ENCODE measurements at regions not wholly inside any gene's neighbourhood (a gene's known extent, or its start where the extent isn't known, plus 50 kb on each side); places are given as distances from the start of the nearest gene placed in this dataset.

DNA sequence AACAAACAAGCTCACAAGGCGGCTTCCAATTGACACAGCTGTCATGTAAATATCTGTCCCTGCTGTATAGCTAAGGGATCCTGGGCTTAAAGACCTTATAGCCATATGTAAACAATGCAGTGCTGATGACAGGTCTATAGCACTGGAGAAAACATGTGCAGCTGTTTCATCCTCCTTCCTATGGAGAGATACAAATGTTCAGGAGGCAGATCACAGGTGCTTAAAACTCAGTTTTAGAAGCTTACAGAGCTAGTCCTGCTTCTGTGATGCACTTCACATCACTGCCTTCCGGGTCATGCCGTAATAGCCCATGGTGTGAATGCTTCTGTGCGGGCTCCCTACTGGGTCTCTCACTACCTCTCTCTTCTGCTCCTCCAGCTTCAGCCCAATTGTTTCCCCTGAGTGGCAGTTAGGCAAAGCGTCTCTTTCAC, 262.4 kb upstream of the CHST9 start:
- DNase-seq = no peak

DNA sequence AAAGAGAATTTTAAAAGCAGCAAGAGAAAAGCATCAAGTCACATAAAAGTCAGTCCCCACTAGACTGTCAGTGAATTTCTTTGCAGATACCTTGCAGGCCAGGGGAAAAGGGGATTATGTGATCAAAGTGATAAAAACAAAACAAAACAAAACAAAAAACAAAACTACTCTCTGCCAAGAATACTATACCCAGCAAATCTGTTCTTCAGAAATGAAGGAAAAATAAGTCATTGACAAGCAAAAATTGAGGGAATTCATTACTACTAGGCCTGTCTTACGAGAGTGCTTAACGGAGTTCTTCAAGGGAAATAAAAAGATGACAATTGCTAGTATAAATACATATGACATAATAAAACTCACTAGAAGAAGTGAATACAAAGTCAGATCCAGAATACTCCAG, 245.5 kb upstream of the CHST9 start:
- DNase-seq = no peak

DNA sequence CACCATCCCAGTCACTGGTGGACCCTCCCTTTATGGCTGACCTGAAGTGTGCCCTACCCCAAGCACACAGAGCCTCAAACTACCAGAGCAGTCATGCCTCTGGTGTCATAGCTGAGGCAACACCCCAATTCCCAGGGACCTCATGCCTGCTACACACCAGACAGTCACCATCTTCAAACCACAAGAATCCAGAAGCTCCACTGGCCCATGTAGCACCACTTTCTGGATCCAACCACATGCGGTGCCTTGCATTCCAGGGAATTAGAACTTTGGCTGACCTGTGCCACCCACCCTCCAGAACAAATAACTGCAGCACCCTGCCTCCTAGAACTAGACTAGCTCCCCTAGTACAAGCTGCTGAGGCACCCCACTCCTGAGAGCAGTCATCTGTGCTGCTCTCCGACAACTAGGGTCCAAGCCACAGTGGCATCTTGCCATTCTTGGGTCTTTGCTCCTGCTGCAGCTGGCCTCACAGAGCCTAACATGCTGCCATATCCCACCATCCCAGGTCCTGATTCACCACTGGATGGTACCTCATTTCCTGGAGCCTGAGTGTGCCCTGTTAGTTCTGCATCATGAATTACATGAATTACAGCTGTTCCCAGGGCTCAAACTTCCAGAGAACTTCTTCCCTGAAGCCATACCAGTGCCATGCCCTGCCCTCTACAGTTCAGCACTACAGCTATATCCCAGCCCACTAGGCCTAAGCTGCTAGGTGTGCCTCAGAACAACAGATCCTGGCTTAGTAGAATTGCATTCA, 243.8 kb upstream of the CHST9 start:
- DNase-seq = no peak

DNA sequence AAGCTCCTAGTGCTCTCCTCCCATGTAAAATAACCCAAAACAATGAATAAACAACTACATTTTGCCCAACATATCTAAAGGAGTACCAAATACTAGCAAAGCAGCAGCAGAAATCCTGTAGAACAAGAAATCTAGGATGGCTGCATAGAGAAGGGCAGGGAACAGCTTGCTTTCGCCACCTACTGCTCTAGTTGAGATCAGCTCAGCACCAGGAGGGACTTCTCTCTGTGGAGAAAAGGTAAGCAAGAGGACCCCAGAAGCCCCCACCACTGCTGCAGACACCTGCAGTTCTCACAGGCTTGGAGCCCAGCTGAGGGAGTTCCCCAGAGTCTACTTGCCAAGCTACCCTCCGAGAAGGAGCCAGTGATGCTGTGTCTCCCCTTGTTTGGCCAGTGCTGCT, 243.0 kb upstream of the CHST9 start:
- no peak for DNase-seq

DNA sequence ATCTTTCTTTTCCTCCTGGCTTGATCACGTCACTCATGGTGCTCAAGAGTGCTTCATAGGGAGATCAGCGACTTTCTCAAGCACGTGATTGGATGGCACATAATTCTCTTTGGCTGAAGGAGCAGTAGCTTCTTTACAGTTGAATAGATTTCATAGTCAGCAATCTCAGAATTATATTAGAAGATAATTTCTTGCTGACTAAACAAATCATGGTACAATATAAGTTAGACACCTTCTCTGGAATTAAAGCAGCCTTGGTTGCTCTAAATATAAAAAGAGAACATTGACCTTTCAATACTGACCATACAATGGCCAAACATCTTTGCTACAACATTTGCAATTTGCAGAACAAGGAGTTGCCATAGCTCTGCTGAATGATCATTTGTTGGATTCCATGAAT, 238.5 kb upstream of the CHST9 start:
- DNase-seq = no peak

DNA sequence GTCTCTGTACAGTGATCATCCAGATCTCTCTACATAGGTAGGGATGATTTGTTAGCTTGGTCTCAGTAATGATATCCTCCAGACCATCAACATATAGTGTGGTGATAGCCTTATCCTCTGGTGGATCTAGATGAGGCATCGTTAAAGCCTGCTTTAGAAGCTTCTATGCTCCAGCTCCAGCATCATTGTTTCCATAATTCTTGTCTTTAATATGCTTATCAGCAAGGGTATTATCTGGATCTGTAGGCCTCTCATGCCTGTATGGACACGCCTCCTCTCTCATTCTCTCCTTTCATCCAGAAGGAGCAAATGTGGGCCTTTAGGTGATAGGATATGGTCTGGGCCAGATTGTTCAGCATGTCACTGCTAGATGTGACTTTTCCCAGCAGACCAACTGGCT, 234.5 kb upstream of the CHST9 start:
- DNase-seq = no peak

DNA sequence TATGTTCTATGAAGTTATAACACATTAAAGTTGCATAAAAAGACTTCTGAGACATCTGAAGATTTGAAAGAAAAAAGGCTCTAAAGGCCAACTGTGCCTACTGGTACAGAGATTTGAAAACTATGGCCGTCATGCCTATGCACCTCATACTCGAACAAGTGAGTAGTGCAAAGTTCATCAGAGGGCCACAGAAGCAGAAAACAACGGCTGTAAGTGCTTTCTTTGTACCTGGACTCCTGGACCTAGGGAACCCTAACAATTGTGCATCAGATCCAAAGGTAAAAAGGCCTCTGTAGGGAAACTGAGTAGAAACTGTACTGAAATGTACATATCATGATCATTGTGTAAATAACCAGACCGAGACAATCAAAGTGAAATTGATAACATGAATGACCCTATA, 230.4 kb upstream of the CHST9 start:
- no peak for DNase-seq

DNA sequence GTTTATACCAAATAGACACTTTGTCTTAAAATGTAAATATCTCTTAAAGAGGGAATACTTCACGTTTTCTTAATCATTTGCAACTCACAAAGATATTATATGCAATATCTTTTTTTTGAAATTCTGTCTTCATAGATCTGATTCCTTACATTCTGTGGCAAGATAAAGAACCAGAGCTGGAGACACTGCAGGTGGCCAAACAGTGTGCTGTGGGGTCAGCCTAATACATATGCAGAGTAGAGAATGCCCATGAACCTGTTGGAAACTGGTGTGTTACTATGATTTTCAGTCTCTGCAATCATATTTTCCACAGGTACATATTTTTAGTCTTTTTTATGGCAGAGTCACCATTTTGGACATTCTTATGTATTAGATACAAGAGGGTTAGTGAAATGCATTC, 229.6 kb upstream of the CHST9 start:
- no peak for DNase-seq

DNA sequence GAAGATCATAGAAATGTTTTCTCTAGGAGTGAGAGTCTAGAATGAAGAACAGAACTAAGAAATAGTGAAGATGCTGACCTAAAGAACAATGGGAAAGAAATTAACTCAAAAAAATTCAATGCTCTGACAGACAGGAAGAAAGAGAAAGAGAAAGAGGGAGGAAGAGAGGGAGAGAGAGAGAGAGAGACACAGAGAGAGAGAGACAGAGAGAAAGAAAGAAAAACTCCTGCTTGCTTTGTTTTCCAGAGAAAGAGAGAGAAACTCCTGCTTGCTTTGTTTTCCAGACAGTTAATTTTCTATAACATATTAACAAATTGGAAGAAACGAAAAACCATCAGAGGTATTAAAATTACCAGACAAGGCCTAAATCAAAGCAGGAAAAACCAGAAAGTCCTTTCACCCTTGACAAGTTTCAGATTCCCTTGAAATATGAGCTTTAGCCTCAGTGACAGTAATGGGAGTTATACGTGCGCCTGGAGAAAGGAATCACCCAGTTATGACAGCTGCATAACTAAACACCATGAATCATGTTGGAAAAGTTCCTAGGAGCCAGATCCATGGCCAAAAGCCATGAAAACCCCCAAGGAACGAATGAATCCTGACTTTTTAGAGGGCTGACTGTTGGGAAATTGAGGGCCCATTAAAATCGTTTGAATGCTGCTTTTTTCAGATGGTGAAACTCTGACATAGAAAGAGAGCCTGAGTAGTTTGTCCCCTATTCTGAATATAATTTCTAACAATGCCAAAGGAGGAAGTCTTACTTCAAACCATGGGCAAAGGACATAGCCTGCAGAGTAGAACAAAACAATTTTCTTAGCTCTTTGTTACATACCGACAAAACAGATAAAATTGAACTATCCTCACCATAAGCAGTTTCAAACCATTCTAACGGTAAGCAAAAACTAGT, 228.6 kb upstream of the CHST9 start:
- peak; percentile 96 for DNase-seq

DNA sequence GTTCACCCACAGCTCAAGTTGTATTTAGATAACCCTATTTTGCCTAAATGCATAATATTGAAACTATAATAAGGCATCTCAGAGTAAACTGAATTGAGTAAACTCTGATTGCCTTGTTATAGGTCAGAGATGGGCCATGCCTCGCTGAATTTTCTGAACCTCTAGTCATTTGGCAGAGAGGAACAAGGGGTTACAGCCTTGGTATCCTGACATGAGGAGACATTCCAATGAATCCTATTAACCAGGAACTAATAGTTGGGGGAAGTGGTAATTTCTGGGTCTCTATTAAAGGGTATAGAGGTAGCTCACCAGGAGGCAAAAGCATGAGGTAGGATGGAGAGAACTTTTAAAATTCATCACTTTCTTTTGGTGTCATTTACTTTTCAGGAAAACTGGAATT, 227.4 kb upstream of the CHST9 start:
- DNase-seq = peak; percentile 22

DNA sequence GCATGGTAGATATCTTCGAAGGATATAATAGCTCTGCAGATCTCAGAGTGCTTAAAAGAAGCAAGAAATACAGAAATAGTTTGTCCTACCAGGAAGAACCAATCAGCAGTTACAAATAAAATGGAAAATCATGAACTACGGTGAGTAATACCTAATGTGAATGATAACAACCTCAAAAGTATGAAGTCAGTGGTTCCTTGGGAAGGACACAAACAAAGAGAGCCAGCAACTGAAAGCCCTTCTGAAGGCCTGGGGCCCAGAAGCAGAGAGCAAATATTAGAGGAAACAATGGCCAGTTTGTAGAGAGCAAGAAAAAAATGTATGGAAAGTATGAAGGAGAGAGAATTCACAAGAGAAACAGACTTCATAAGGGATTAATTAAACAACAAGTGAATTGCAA, 226.8 kb upstream of the CHST9 start:
- DNase-seq = peak; percentile 46

DNA sequence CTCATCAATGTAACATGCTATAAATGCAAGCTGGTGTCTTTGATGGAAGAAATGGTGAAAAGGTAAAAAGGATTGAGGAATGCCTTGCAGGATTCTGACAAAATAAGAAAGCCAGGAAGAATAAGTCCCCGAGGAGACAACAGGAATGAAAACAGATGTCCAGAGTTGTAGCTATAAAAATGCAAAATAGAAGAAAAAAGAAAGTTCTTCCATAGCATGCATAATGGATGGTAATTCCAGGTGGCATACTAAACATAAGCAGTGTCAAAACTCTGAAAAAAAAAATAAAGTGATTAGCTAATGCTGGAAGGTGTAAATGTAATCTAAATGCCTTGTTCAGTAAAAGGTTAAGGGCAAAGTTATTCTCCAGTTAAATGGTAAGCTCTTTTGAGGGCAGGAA, 225.9 kb upstream of the CHST9 start:
- DNase-seq = no peak

DNA sequence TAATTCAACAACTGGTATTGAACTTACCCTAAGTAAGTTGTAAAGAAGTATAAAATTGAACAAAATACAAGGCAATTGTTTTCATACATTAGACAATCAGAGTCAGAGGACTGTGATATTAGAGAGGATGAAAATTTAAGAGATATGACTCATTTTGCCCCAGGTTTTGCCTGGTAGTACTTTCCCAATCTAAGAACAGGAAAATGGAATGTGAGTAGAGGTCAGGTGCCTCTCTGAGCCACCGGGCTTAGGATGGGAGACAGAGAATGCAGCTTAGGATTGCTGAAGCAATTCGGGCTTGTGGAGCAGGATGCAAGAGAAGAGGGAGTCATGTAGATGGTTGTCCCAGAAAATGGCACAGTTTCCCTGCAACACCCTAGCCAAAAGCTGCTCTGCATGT, 219.7 kb upstream of the CHST9 start:
- DNase-seq = no peak

DNA sequence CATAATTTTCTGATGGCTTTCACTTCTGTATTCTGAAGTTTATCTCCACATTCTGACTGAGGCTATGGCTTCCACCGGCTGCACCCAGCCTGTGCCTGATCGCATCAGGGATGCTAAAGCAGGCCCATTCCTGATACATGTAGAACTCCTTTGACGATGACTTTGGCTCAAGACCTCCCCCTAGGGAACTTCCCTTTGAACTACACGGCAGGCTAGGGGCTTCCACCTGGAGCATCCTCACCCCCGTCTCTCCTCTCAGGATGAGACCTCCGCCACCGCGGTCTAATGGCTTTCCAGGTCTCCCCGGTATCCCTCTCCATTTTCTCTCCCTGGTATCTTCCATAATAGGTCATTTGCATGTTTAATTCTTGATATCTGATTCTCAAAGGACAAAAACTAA, 214.9 kb upstream of the CHST9 start:
- DNase-seq = no peak

DNA sequence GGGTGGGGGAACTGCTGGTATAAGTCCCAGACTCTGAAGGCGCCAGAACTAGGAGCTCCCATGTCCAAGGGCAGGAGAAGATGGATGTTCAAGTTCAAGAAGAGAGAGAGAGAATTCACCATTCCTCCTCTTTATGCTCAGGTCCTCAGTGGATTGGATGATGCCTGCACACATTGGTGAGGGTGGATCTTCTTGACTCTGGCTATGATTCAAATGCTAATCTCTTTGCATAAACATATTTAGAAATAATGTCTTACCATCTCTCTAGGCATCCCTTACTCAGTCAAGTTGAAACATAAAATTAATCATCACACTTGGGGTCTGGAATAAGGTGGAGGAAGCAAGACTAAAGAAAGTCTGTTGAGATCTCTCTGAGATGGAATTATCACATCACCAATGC, 210.6 kb upstream of the CHST9 start:
- no peak for DNase-seq

DNA sequence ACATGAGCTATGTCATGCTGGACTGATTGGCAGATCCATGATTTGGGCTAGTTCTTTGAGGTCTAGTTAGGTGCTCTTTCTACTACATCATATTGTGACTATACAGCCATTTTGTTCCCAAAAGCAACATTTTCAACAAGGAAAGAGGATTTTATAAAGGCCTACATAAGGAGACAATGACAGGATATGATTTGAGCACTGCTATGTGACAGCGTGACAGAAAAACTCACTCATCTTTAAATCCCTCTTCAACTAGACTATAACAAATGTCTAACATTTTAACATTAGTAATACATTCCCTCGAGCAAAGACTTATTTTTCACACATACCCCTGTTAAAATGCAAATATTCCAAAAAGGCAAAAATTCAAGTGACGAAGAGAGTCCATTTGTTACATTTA, 209.6 kb upstream of the CHST9 start:
- DNase-seq = no peak

DNA sequence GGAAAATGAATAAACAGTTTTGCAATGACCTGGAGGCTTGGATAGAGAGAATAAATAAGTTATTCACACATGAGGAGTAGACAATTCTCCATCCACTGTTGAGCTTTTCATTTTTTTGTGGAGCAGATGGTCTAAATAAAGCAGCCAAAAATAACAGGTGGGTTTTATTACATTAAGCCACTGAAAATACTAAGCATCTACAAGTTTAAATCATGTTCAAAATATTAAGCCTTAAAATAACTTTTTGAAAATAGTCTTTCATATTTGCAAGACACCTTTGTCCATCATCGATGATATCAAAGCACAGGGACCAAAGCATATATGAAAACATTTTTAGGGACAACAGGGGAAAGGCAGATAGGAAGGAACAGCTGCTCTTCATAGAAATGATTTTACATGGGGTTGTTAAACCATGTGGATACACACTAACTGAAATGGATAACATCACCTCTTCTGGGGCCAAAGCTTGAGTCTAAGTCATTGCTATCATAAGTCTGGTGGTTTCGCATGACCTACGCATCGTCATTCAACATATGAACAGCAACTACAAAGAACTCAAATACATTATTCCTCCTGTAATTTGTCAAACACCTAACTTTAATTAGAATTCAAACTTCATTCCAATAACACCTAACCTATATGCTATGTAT, 197.6 kb upstream of the CHST9 start:
- DNase-seq = no peak

DNA sequence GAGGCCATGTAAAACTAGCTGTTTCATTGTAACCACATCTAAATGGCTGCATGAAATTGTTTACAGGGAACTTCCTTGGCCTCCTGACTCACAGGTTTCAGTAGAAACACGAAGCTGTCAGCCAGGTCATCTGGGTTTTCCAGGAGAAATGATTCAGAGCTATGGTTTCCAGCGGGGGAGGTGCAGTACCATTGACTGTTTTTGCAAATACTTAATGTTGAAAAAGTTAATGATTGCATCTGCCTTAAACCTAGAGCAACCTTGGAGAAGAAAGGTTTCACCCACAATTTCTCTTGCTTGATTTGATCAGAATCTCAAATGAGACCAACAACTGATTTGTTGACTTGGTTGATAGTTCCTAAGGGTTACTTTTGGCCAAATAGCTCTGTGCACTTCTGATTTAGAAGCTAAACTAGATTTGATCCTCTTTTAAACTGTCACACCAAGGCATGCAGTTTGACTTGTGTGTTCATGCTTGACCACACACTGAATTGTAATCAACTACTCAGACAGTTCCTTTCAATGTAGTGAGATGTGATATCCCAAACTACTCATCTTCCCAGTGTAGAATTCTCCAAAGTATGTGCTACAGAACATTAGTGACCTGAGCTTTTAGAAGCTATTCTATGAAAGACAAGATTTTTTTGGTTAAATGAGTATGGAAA, 193.5 kb upstream of the CHST9 start:
- peak; percentile 86 for DNase-seq

DNA sequence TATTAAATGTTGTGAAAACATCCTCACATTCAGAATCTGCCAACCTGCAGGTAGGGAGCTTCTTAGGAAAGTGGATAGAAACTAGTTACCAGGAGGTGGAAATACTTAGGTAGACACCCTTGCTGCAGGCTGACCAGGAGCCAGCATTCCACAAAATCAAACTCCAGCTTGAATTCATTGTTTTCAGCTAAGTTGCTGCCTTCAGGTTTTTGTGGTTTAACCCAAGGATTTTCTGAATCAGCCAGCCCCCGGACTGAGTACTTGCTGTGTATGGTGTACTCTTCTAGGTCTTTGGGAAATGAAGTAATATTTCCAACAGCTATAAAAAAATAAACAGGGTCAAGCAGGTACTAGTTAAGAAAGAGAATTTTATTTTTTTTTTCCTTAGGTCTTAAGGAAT, 192.1 kb upstream of the CHST9 start:
- peak; percentile 75 for DNase-seq

DNA sequence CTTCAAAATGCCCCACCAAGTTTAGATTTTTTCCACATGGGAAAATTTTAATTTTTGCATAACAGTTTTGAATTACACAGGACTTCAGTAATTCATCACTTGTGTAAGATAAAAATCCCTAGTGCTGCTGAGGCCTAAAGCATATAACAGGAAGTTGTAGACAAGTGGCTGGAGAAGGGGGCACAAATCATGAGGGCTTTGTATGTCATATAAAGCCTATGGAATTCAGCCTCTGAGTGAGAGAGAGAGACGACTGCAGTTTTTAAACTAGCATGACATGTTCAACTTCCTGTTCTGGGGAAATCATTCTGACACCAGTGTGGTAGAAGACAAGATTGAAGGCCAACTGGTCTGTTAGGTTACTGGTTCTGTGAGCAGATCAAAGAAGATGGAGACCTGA, 187.3 kb upstream of the CHST9 start:
- DNase-seq = no peak

DNA sequence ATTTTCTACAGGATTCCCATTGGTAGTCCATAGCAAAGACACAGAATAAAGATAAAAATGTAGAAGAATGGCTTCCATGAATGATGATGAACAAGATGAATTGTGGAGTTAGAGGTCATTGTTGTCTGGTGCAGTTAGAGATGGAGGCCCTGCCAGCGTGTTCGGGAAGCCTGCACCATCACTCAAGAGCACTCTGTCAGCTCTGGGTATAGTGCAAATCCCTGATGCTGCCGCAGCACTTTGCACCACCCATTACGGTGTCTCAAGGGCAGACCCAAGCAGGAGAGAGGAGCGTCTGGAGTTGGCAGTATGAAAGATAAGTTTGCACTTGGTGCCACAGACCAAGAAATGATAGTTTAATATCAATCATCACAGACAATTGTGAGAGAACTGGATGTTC, 181.6 kb upstream of the CHST9 start:
- no peak for DNase-seq

DNA sequence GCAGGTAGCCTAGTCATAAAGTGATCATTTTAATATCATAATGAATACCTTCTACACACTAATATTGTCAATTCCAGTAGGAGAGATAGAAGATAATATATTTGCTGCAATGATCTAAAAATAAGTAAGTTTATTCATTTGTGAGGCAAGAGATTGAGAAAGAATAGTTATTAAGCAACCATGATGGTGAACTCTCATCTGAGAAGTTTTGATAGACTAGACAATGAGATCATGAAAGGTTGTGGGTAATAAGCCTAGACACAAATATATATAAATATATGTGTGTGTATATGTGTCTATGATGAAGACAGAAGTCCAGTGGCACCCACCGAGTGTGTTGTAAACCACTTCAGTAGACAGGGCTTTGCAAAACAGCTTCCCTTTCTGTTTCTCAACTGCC, 181.0 kb upstream of the CHST9 start:
- no peak for DNase-seq

DNA sequence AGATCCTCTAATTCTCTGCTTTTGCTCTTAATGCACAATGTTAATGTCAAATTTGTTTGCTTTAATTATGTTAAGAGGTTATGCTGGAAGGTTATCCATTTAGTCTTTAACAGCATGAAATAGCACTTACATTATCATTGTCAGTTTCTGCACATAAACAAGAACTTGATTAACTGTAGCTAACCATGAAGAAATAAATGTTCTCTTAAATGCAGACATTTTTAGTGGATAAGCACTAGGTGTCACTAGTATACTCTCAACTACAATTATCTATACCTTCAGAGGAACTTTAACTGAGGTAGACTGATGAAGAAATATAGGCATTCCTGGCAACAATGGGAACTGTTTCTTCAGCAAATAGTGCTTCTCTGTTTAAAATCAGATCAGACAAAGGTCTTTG, 178.8 kb upstream of the CHST9 start:
- peak; percentile 29 for DNase-seq
